Jurkat, Clone E6-1 (cell line): ENCODE measurements at regions not wholly inside any gene's neighbourhood (a gene's known extent, or its start where the extent isn't known, plus 50 kb on each side); places are given as distances from the start of the nearest gene placed in this dataset.
"Not testable (repeated sequence)": the region's sequence is repeated elsewhere in the genome, so short reads cannot be mapped to it uniquely, and the experiment has no call there.

Source experiments
- DNase-seq: peaks from one replicate; pipeline ENCODE4 v3.0.0-alpha.2; 2011; ENCODE audit warnings: low read depth, low spot score
- H3K4me3 ChIP-seq: 2 replicates; pipeline ENCODE4 v1.5.1; 2011; ENCODE audit warnings: mild to moderate bottlenecking, low read length, control low read depth, moderate library complexity

DNA sequence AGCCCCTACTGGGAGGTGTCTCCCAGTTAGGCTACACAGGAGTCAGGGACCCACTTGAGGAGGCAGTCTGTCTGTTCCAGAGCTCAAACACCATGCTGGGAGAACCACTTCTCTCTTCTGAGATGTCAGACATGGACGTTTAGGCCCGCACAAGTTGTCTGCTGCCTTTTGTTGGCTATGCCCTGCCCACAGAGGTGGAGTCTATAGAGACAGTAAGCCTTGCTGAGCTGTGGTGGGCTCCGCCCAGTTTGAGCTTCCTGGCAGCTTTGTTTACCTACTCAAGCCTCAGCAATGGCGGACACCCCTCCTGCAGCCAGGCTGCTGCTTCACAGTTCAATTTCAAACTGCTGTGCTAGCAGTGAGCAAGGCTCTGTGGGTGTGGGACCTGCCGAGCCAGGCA is 88.6 kb upstream of the HAND2 start:
- not testable (repeated sequence) for DNase-seq, H3K4me3 ChIP-seq

DNA sequence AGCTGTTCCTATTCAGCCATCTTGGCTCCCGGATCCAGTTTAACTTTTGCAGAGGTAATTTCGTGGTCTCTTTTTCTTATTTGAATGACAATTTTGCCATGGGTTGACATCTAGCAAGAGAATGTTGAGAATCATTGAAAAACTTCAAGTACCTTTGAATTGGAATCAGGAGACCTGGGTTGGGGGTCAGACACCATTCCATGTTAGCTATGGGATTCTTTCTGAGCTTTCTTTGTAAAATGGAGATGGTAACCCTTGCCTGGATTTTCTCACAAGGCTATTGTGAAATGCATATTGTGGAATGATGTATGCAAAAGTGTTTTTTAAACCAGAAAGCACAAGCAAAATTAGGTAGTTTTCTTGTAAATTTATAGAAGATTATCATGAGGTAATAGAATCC is 79.1 kb upstream of the HAND2 start:
- H3K4me3 ChIP-seq, result no peak overlapping the region
- no peak for DNase-seq

DNA sequence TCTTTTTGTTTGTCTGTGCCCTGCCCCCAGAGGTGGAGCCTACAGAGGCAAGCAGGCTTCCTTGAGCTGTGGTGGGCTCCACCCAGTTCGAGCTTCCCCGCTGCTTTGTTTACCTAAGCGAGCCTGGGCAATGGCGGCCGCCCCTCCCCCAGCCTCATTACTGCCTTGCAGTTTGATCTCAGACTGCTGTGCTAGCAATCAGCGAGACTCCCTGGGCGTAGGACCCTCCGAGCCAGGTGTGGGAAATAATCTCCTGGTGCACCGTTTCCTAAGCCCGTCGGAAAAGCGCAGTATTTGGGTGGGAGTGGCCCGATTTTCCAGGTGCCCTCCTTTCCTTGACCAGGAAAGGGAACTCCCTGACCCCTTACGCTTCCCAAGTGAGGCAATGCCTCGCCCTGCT is 78.6 kb upstream of the HAND2 start:
- not testable (repeated sequence) for H3K4me3 ChIP-seq, DNase-seq

DNA sequence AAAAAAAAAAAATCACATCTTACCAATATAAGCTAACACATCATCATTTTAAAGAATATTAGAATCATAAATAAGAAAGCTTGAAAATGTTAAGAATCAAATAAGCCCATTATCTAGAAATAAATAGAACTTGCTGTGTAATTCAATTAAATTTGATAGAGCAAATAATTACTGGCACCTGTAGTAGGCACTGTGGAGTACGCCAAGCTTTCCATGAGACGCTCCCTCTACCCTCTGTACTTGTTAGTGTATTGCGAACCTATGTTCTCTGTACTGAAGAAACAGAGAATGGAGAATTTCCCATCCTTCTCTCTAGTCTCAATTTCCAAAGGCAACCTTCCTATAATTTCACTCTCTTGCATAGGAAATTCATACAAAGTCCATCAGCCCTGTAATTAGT is 61.7 kb upstream of the HAND2 start:
- no peak overlapping the region for H3K4me3 ChIP-seq
- no peak for DNase-seq

DNA sequence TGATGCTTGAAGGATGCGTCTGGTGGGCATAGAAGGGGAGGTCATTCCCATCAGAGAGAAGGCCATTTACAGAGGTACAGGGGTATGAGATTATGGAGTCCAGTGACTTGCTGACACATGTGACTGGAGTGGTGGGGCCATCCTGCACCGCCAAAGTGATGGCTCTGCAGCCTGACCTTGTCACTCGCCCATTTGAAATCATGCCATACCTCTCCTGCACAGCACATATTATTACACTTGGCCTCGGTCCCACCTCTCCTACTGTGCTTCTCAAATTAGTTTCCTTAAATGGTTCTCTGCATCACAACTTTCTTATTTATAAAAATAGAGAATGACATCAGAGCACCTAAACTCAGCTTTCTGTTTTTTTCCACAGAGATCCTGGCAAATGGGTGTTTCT is 60.7 kb upstream of the HAND2 start:
- no peak overlapping the region for H3K4me3 ChIP-seq
- DNase-seq, result no peak

DNA sequence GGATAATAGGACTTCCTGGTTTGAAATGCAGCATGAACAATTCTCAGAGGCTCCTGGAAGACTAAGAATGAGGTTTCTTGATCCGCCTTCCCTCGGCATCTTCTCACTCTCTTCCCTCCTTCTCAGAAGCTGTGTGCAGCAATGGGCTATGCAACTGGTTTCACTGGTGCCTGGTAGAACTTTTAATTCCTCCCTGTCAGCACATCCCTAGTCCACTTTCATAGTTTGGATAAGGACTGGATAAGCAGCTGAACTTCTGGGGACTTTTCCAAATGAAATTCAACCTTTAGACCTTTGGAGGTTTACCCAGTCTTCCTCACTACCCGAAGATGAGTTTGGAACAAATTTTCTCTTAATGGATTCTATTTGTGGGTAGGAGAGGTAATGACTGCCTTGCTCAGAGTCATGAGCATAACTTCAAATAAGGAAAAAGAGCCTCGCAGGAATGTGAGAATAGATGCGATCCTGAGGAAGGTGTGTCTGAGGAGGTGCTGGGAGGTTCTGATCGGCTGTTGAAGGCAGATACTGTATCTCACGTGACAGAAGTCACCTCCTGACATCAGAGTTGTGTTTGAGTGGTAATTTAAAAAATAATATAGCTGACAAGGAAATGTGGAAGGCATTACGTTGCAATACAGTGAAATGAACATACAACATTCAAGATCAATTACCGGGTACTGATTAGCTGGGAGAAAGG is 56.0 kb upstream of the HAND2 start:
- no peak for DNase-seq
- no peak overlapping the region for H3K4me3 ChIP-seq

DNA sequence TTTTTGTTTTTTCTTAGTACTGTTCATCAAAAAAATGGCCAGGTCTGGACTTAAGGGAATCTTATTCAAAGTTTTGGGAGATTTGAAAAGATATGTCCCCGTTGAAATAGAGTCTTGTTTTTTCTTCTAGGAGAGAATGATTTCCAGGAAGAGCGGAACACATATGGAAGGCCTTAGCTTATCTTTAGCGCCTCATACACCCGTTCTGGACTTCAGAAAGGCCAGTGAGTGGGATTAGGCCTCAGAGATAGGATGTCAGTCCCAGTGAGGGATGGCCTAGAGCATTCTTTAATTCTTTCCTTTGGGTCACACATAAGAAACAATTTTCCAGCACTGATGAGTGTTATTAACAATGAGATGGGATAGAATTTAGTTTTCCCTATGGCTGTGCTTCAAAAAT is 54.5 kb upstream of the HAND2 start:
- DNase-seq, result no peak
- H3K4me3 ChIP-seq, result no peak overlapping the region
